ENCODE measurements at regions not wholly inside any gene's neighbourhood (a gene's known extent, or its start where the extent isn't known, plus 50 kb on each side); places are given as distances from the start of the nearest gene placed in this dataset.

DNA sequence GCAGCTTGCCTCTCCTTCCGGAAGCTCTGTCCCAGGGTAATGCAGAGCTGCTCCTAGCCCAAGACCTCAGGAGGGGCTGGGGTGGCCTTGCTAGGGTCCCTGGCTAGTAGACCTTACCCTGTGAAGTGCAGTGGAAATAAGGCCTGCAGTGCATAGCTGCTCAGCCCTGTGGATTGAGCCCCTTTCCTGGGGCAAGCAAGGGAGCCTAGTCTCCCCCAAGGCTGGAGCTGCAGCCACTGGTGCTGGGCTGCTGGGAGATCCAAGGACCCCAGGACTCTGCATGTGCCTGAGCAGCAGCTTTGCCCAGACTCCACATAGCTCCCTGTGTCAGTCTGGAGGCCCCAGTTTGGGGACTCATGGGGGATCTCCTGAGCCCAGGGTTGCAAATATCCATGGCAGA is 57.9 kb downstream of the FANCF start:
- intact Hi-C loops (cut with micrococcal nuclease), result no loop called here
- Mint-ChIP-seq H3K4me1 (ENCODE audit: insufficient read depth, unreplicated experiment) (no peaks in the 10 kb centered on the region), H3K4me3 (ENCODE audit: unreplicated experiment) (no peak overlapping the region), H3K27me3 (ENCODE audit: insufficient read depth, unreplicated experiment) (peaks cover 38% of the 10 kb centered on the region), H3K27ac (ENCODE audit: low read depth, unreplicated experiment) (no peak overlapping the region), H3K9me3 (ENCODE audit: unreplicated experiment) (no peaks in the 10 kb centered on the region), H3K36me3 (ENCODE audit: insufficient read depth, unreplicated experiment) (no peaks in the 10 kb centered on the region)
- no peak for DNase-seq (ENCODE audit: unreplicated experiment)
- ChIA-PET CTCF (no interaction called here), POLR2A (no interaction called here)
- no peak for TF ChIP-seq CTCF (IDR thresholded peaks at IDR 0.05; ENCODE audit: unreplicated experiment)
- BruUV-seq (replicated peaks), result no TSS peak

- ChIA-PET POLR2A (no interaction called here), CTCF (interaction anchor here (0.5 to 1.1 kb wide), 4 partner anchors 26 to 261 kb away, joined by 3 read pairs; no protein-coding TSS in a partner anchor)
- H3K27ac Mint-ChIP-seq (ENCODE audit: low read depth, unreplicated experiment), result no peak overlapping the region
- intact Hi-C loops (cut with micrococcal nuclease), result no loop called here
- no peak for DNase-seq (ENCODE audit: unreplicated experiment)
- peaks cover 38% of the 10 kb centered on the region for H3K27me3 Mint-ChIP-seq (ENCODE audit: insufficient read depth, unreplicated experiment)
- no peaks in the 10 kb centered on the region for H3K9me3 Mint-ChIP-seq (ENCODE audit: unreplicated experiment)
- H3K36me3 Mint-ChIP-seq (ENCODE audit: insufficient read depth, unreplicated experiment), result no peaks in the 10 kb centered on the region
- H3K4me3 Mint-ChIP-seq (ENCODE audit: unreplicated experiment), result no peak overlapping the region
- no peaks in the 10 kb centered on the region for H3K4me1 Mint-ChIP-seq (ENCODE audit: insufficient read depth, unreplicated experiment)
- no TSS peak for BruUV-seq (replicated peaks)
- no peak for TF ChIP-seq CTCF (IDR thresholded peaks at IDR 0.05; ENCODE audit: unreplicated experiment)
Observed at GRCh38 chr11:22566293-22566692, 59.3 kb downstream of the FANCF start.

- POLR2A ChIA-PET, result no interaction called here
- CTCF ChIA-PET, result interaction anchor here (0.7 to 0.8 kb wide), 3 partner anchors 13 to 1959 kb away, joined by 3 to 4 read pairs (median 3); no protein-coding TSS in a partner anchor
- no peaks in the 10 kb centered on the region for H3K4me1 Mint-ChIP-seq (ENCODE audit: insufficient read depth, unreplicated experiment)
- no peaks in the 10 kb centered on the region for H3K9me3 Mint-ChIP-seq (ENCODE audit: unreplicated experiment)
- intact Hi-C loops (cut with micrococcal nuclease), result no loop called here
- TF ChIP-seq CTCF (IDR thresholded peaks at IDR 0.05; ENCODE audit: unreplicated experiment), result no peak
- no TSS peak for BruUV-seq (replicated peaks)
- no peak for DNase-seq (ENCODE audit: unreplicated experiment)
- H3K36me3 Mint-ChIP-seq (ENCODE audit: insufficient read depth, unreplicated experiment), result no peaks in the 10 kb centered on the region
- no peak overlapping the region for H3K27ac Mint-ChIP-seq (ENCODE audit: low read depth, unreplicated experiment)
- no peak overlapping the region for H3K4me3 Mint-ChIP-seq (ENCODE audit: unreplicated experiment)
- H3K27me3 Mint-ChIP-seq (ENCODE audit: insufficient read depth, unreplicated experiment), result peaks cover 66% of the 10 kb centered on the region
Observed at GRCh38 chr11:22561283-22561682, 64.3 kb downstream of the FANCF start.

GRCh38 chr11:22559416-22559815 is 66.2 kb downstream of the FANCF start:
- Mint-ChIP-seq H3K4me3 (ENCODE audit: unreplicated experiment) (no peak overlapping the region), H3K27ac (ENCODE audit: low read depth, unreplicated experiment) (no peak overlapping the region), H3K36me3 (ENCODE audit: insufficient read depth, unreplicated experiment) (no peaks in the 10 kb centered on the region), H3K9me3 (ENCODE audit: unreplicated experiment) (no peaks in the 10 kb centered on the region), H3K4me1 (ENCODE audit: insufficient read depth, unreplicated experiment) (no peaks in the 10 kb centered on the region), H3K27me3 (ENCODE audit: insufficient read depth, unreplicated experiment) (peaks cover 51% of the 10 kb centered on the region)
- intact Hi-C loops (cut with micrococcal nuclease), result no loop called here
- CTCF ChIA-PET, result interaction anchor here (1.1 kb wide), 1 partner anchor 315 kb away, joined by 3 read pairs; no protein-coding TSS in a partner anchor
- no peak for DNase-seq (ENCODE audit: unreplicated experiment)
- no peak for TF ChIP-seq CTCF (IDR thresholded peaks at IDR 0.05; ENCODE audit: unreplicated experiment)
- POLR2A ChIA-PET, result no interaction called here
- no TSS peak for BruUV-seq (replicated peaks)

All from MCF 10A (cell line).